ENCODE measurements at regions not wholly inside any gene's neighbourhood (a gene's known extent, or its start where the extent isn't known, plus 50 kb on each side); places are given as distances from the start of the nearest gene placed in this dataset.

- no peaks in the 10 kb centered on the region for H3K27me3 Mint-ChIP-seq
- TF ChIP-seq CTCF (IDR thresholded peaks at IDR 0.05), result no peak
- POLR2A ChIA-PET, result no interaction called here
- ATAC-seq (ENCODE audit: low read depth), result no peak
- intact Hi-C loops (cut with micrococcal nuclease), result no loop called here
- H3K4me1 Mint-ChIP-seq, result no peaks in the 10 kb centered on the region
- DNase-seq, result no peak
- CTCF ChIA-PET, result no interaction called here
- no peak overlapping the region for H3K27ac Mint-ChIP-seq
- H3K36me3 Mint-ChIP-seq (ENCODE audit: low read depth), result no peaks in the 10 kb centered on the region
- H3K9me3 Mint-ChIP-seq, result no peaks in the 10 kb centered on the region
- H3K4me3 Mint-ChIP-seq, result no peak overlapping the region
Measured at GRCh38 chr18:56473400-56474024, 164.9 kb downstream of the TXNL1 start.

- CTCF ChIA-PET, result no interaction called here
- ATAC-seq (ENCODE audit: low read depth), result no peak
- POLR2A ChIA-PET, result no interaction called here
- no peak for DNase-seq
- Mint-ChIP-seq H3K9me3 (peaks cover 2% of the 10 kb centered on the region), H3K27ac (no peak overlapping the region), H3K36me3 (ENCODE audit: low read depth) (no peaks in the 10 kb centered on the region), H3K4me1 (peaks cover 6% of the 10 kb centered on the region), H3K27me3 (no peaks in the 10 kb centered on the region), H3K4me3 (no peak overlapping the region)
- intact Hi-C loops (cut with micrococcal nuclease), result no loop called here
- TF ChIP-seq CTCF (IDR thresholded peaks at IDR 0.05), result no peak
Measured at GRCh38 chr18:56470406-56471351, 167.7 kb downstream of the TXNL1 start.

GRCh38 chr18:56469582-56469981 lies 168.8 kb downstream of the TXNL1 start:
- no peak overlapping the region for H3K4me3 Mint-ChIP-seq
- no peak overlapping the region for H3K27ac Mint-ChIP-seq

GRCh38 chr18:56468396-56468795 lies 170.0 kb downstream of the TXNL1 start:
- Mint-ChIP-seq H3K27me3 (no peaks in the 10 kb centered on the region), H3K9me3 (peaks cover 16% of the 10 kb centered on the region), H3K36me3 (ENCODE audit: low read depth) (no peaks in the 10 kb centered on the region), H3K4me3 (no peak overlapping the region), H3K27ac (no peak overlapping the region), H3K4me1 (peaks cover 6% of the 10 kb centered on the region)
- ChIA-PET POLR2A (no interaction called here), CTCF (no interaction called here)
- intact Hi-C loops (cut with micrococcal nuclease), result no loop called here
- DNase-seq, result no peak
- ATAC-seq (ENCODE audit: low read depth), result no peak
- no peak for TF ChIP-seq CTCF (IDR thresholded peaks at IDR 0.05)

More at GRCh38 chr18:56469582-56469981, 168.8 kb downstream of the TXNL1 start:
- ChIA-PET CTCF (no interaction called here), POLR2A (no interaction called here)
- Mint-ChIP-seq H3K27me3 (no peaks in the 10 kb centered on the region), H3K4me1 (peaks cover 6% of the 10 kb centered on the region), H3K36me3 (ENCODE audit: low read depth) (no peaks in the 10 kb centered on the region), H3K9me3 (peaks cover 9% of the 10 kb centered on the region)
- no peak for DNase-seq
- no peak for TF ChIP-seq CTCF (IDR thresholded peaks at IDR 0.05)
- intact Hi-C loops (cut with micrococcal nuclease), result no loop called here
- ATAC-seq (ENCODE audit: low read depth), result no peak

GRCh38 chr18:56462276-56462675 lies 176.1 kb downstream of the TXNL1 start:
- Mint-ChIP-seq H3K4me3 (no peak overlapping the region), H3K9me3 (peaks cover 21% of the 10 kb centered on the region), H3K4me1 (no peaks in the 10 kb centered on the region), H3K27ac (no peak overlapping the region), H3K36me3 (ENCODE audit: low read depth) (no peaks in the 10 kb centered on the region), H3K27me3 (peaks cover 4% of the 10 kb centered on the region)
- POLR2A ChIA-PET, result no interaction called here
- DNase-seq (no peak), ATAC-seq (ENCODE audit: low read depth) (no peak)
- no peak for TF ChIP-seq CTCF (IDR thresholded peaks at IDR 0.05)
- CTCF ChIA-PET, result no interaction called here
- intact Hi-C loops (cut with micrococcal nuclease), result no loop called here

All from activated B cell treated with CpG ODN at 0.5 μM for 24 hours (primary cell).